Activated CD4-positive, alpha-beta T cell treated with anti-CD3 and anti-CD28 coated beads for 48 hours (primary cell): ENCODE measurements at regions not wholly inside any gene's neighbourhood (a gene's known extent, or its start where the extent isn't known, plus 50 kb on each side); places are given as distances from the start of the nearest gene placed in this dataset.

ENCODE experiments used
- DNase-seq: peaks from one replicate; pipeline ENCODE4 v3.0.0-alpha.2; 2020

DNA sequence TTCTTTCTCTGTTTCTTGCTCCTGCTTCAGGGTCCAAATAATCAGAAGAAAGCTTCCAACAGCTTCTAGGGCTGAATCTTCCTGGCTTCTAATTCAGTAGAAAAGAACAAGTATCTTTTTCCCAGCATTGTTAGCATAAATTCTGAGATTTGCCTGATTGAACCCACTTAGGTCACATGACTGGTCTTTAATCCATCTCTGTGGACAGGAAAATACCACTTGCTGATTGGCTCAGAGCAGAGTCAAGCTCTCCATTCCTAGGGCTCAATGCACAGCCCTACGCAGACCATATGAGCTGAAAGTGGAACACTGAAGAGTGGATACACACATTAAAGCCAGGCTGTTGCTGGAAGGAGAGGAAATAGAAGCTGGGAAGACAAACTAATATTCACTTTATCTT is 99.6 kb upstream of the RPL34 start:
- DNase-seq: no peak

DNA sequence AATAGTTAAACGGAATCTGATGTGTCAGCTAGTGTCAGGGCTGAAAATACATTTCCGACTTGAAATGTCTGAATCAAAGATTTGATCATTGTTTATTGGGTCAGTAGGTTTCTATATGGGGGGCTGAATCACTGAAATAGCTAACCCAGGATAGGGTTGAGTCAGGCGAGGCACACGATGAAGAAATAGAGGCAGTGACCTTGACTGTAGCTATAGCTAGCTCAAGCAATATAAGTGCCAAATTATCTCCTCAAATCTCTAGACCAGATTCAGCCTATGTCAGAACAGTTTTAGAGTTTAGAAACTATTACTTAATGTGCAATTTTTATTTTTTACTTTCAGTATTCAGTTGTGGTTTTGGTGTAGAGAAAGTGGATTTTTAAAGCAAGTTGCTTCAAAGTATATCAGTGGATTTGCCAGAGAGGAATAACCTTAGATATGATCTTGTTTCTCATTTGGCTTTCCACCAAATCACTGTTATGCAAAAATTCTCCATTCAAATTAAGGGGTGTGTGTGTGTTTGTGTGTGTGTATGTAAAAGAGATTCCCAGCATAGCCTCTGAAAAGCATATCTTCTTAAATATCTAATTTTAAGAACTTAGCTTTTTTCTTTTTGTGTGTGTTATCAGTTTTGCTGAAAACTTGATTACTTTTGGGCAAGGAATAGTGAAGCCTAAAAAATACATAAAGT is 100.3 kb upstream of the RPL34 start:
- no peak for DNase-seq

GRCh38 chr4:108519208-108519833 is 101.1 kb upstream of the RPL34 start:
- no peak for DNase-seq

DNA sequence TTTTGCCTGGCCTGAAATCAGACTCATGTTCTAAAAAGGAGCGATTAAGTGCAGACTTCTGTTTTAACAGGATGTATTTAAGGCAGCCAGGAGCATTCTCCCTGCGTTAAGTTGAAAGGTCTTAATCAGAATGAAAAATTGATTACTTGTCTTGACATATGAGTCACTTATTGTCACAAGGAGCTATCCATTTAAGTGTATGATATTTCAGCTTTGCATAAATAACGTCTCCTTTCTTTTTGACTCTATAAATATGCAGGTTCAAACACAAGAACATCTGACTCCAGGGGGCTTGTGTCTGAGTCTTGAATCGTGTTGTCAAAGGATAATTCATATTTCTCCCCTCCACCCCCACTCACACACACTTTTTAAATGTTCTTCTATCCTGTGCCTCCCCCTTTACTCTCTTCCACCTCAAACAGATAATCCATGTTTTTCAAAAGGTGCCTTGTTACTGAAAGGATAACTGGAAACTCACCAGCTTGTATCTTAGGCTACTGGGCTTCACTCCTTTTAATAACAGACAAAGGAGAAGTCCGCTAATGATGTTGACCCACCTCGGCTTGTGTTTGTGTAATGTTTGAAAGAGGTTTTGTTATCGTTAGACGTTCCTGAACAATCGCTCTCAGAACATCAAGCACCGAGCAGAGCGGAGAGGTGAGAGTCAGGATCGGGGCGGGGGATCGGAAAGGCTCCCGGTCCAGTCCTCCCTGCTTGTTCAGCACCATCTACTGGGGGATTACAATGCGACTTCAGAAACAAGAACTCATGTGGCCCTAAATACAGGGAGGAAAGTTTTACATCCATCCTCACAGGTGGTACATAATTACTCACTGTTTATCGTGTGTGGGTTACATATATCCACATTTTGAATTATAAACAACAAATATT is 107.5 kb upstream of the RPL34 start:
- peak; percentile 60 for DNase-seq

DNA sequence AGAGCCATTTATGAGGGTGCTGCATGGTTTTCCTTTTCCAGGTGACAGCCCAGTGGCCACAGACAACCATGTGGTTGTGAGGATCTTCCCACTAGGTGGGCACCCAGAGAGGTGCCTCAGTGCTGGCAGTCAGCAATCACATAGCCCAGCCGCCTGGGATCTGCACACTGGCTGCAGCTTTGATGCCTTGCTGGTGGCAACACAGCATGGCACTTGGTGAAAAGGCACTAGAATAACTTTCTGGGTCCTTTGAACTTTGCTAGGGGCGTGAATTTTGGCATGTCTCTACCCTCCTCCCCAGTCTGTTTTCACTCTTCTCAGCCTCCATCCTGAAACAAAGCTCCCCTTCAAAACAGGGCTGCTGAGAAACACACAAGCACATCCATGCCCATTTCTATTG is 108.8 kb upstream of the RPL34 start:
- DNase-seq: no peak

- no peak for DNase-seq
These were observed 118.0 kb upstream of the RPL34 start for GRCh38 chr4:108502356-108502755.

DNA sequence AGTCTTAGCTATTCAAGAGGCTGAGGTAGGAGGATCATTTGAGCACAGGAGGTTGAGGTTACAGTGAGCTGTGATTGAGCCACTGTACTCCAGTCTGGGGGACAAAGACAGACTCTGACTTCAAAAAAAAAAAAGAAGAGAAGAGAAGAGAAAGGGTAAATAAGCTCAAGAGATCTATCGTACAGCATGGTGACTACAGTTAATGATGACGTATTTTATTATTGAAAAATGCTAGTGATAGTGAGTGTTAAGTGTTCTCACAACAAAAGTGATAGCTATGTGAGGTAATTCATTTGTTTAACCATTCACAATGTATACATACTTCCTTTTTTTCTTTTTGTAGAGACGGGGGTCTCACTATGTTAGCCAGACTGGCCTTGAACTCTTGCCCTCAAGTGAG is 121.5 kb upstream of the RPL34 start:
- no peak for DNase-seq

- DNase-seq: no peak
These were observed 126.8 kb upstream of the RPL34 start for GRCh38 chr4:108493596-108493931.

DNA sequence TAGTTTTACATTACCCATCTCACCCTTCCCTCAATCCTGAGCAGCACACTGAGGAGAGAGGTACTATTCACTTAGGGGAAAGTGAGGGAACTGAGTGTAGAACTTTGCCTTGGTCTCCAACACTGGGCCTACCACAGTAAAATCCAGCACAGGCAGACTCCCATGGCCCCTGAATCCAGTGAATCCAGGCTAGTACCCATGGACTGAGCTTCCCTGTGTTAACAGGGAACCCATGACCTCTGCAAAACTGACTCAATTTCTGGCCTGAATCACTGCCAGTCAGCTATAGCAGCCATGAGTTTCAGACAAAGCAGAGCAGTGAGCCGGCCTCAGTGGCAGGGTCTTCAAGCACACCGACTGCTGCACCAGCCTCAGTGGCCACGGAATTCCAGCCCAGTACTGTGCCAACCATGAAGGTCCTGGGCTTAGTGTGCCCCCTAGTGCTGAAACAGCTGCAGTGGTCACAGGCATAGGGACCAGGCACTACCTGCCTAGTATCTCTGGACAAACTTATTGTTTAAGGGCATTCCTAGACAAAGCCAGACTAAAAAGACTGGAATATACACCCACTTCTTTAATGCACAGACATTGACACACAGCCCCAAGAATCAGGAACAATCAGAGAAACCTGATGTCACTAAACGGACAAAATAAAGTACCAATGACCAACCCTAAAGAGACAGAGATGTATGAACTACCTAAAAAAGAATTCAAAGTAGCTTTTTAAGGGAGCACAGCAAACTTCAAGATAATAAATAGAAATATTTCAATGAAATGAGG is 127.4 kb upstream of the RPL34 start:
- peak; percentile 51 for DNase-seq

GRCh38 chr4:108488865-108489264 is 131.5 kb upstream of the RPL34 start:
- DNase-seq: no peak

GRCh38 chr4:108486046-108486445 is 134.3 kb upstream of the RPL34 start:
- no peak for DNase-seq

DNA sequence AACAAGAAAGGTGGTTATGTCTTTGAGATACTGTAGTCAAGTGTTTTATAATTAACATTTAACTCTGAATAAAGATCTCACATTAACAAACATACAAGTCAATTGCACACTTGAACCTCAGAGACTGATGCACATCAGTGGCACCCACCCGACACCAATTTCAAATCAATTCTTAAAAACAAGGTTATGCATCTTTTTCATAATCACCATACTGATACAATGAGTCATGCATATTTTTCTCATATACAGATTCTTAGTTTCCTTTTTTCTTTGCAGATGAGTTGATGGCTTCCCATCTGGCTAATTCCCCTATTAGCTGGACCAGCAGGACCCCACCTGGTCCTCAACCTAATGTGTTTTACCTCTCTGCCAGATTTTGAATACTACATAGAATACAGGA is 136.2 kb upstream of the RPL34 start:
- no peak for DNase-seq

DNA sequence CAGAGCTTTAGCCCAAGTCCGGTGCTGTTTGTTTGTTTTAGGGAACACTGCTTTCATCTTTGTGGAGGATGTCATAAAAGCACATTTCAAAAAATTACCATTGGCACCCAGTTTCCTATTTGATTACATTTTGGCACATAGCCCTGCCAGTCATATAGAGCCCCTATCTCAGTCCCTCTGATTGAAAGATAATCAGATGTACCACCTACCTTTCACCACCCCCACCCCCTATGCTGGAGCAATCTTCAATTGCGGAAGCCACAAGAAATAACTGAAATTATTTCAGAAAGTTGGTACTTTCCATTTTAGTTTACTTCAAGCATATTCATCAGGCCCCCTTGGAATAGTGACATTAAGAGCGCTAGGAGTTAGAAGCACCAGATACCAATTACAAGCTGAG is 136.7 kb upstream of the RPL34 start:
- no peak for DNase-seq

DNA sequence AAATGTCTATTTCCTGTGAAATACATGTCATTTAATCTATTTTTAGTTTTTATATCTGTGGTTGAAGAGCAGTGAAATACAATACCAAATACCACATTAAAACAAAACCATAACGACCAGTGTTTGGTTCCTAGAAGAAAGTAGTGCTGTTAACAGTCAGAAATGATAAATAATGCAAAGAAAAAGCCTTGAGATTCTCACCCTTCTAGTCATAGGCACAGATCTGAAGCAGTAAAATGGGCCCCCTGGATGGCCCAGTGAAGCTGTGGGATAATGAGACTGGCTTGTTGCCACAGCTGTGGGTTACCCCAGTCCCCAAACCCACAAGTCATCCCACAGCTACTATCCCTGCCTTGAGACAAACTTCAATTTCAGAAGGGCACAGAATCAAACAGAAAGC is 137.3 kb upstream of the RPL34 start:
- DNase-seq: peak; percentile 49

DNA sequence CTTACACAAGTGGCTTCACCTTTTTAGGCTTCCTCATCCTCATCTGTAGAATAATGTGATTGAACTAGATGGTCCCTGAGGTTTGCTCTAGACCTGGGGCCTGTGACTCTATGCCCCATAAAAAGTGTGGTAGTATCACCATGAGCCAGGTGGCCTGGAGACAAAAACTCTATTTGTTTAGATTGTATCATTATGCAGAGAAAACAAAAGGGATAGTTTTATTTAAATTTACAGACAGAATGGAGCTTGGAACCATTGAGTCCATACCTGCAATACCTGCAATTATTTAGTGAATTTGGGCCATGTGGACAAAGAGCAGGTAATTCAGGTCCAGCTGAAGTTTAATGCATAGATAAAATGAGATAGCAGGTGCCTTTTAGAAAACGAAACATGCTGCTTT is 139.5 kb upstream of the RPL34 start:
- no peak for DNase-seq

GRCh38 chr4:108477527-108478108 is 142.8 kb upstream of the RPL34 start:
- DNase-seq: no peak

GRCh38 chr4:108473163-108473720 is 147.1 kb upstream of the RPL34 start:
- no peak for DNase-seq

DNA sequence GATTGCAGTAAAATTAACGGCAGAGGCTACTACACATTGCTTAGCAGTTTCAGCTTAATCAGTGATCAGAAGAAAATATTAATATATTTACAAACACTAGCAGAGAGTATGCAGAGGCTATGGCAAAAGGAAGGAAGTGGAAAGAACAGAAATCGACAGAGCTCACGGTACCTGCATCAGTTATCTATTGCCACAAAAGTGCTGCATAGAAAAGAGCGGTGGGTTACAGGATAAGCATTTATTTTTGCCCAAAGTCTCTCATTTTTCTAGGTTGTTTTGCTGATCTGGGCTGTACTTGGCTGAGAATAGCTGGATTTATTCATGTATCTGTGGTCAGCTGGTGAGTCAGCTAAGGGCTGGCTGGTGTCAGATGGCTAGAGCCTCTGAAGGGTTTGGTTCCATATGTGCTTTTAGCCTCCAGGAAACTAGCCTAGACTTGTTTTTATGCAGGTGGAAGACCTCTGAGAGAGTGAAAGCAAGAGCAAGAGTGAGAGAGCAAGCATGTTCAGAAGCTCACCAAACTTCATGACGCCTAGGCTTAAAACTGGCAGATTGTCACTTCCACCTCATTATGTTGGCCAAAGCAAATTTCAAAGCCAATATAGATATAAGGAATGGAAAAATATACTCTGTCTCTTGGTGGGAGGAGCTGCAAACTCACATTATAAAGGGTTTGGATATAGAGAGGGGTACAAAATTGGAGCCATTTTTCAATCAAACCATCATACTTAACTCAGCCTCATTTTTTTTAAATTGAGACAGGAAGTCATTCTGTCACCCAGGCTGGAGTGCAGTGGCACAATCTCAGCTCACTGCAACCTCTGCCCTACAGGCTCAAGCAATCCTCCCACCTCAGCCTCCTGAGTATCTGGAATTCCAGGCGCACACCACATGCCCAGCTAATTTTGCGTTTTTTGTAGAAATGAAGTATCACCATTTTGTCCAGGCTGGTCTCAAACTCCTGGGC is 153.2 kb upstream of the RPL34 start:
- peak; percentile 28 for DNase-seq

- no peak for DNase-seq
These were observed 154.4 kb upstream of the RPL34 start for GRCh38 chr4:108465886-108466500.

- no peak for DNase-seq
These were observed 161.7 kb upstream of the RPL34 start for GRCh38 chr4:108458681-108459080.

- DNase-seq: no peak
These were observed 166.1 kb upstream of the RPL34 start for GRCh38 chr4:108454227-108454626.
